Activated naive CD4-positive, alpha-beta T cell treated with anti-CD3 and anti-CD28 coated beads, Interleukin-2, amount 10 ng/mL, durations not matched to agents 7 days and 5 days (primary cell): ENCODE measurements at regions not wholly inside any gene's neighbourhood (a gene's known extent, or its start where the extent isn't known, plus 50 kb on each side); places are given as distances from the start of the nearest gene placed in this dataset.
"Not testable (repeated sequence)": the region's sequence is repeated elsewhere in the genome, so short reads cannot be mapped to it uniquely, and the experiment has no call there.

Source experiments
- CTCF ChIA-PET: fragments of 350-600 bp; sonication (Branson Sonifier 250); formaldehyde crosslinking; loops from one replicate; lab custom pipeline; 2021; ENCODE audit warnings: antibody characterized with exemption; lab: Charles Lee
- DNase-seq: peaks from one replicate; pipeline ENCODE4 v3.0.0-alpha.2; 2020
- H3K27ac Mint-ChIP-seq: one replicate; pipeline ENCODE4 v1.8.0; 2021; ENCODE audit warnings: mild to moderate bottlenecking, moderate library complexity, mixed read lengths
- H3K27me3 Mint-ChIP-seq: one replicate; pipeline ENCODE4 v1.8.0; 2021; ENCODE audit warnings: mild to moderate bottlenecking, mixed read lengths
- H3K36me3 Mint-ChIP-seq: one replicate; pipeline ENCODE4 v1.8.0; 2021; ENCODE audit warnings: mixed read lengths
- H3K4me1 Mint-ChIP-seq: one replicate; pipeline ENCODE4 v1.8.0; 2021; ENCODE audit warnings: mixed read lengths
- H3K4me3 Mint-ChIP-seq: one replicate; pipeline ENCODE4 v1.8.0; 2021; ENCODE audit warnings: mild to moderate bottlenecking, moderate library complexity, mixed read lengths
- H3K9me3 Mint-ChIP-seq: one replicate; pipeline ENCODE4 v1.8.0; 2021; ENCODE audit warnings: mixed read lengths

- Mint-ChIP-seq H3K27me3 (peaks cover 4% of the 10 kb centered on the region), H3K27ac (no peak overlapping the region), H3K4me1 (no peaks in the 10 kb centered on the region), H3K36me3 (no peaks in the 10 kb centered on the region), H3K9me3 (no peaks in the 10 kb centered on the region), H3K4me3 (no peak overlapping the region)
- DNase-seq = no peak
- CTCF ChIA-PET = no interaction called here
Measured at GRCh38 chr11:71172680-71173079, 79.7 kb downstream of the SHANK2 start.

DNA sequence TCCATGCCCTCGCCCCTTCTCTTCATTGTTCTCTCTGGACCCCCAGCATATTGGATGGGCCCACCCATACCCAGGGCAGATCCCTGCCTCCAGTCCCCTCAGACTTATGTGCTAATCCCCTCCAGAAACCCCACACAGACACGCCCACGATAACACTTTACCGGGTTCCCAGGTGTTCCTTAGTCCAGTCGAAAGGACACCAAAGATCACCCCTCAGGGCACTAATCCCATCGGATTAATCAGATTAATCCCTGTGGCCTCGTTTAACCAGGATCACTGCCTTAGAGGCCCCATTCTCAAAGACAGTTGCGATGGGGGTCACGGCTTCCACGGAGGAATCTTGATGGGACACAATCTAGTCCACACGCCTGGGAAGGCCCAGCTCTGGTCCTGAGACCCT lies 80.8 kb downstream of the SHANK2 start:
- Mint-ChIP-seq H3K4me3 (no peak overlapping the region), H3K4me1 (no peaks in the 10 kb centered on the region), H3K36me3 (no peaks in the 10 kb centered on the region), H3K27me3 (peaks cover 4% of the 10 kb centered on the region), H3K27ac (no peak overlapping the region), H3K9me3 (no peaks in the 10 kb centered on the region)
- CTCF ChIA-PET = no interaction called here
- DNase-seq = no peak

- H3K27ac Mint-ChIP-seq = no peak overlapping the region
- H3K4me3 Mint-ChIP-seq = no peak overlapping the region
- H3K27me3 Mint-ChIP-seq = peaks cover 4% of the 10 kb centered on the region
- H3K4me1 Mint-ChIP-seq = no peaks in the 10 kb centered on the region
- CTCF ChIA-PET = no interaction called here
- H3K9me3 Mint-ChIP-seq = no peaks in the 10 kb centered on the region
- no peaks in the 10 kb centered on the region for H3K36me3 Mint-ChIP-seq
- DNase-seq = no peak
Measured at GRCh38 chr11:71170624-71171423, 81.6 kb downstream of the SHANK2 start.

DNA sequence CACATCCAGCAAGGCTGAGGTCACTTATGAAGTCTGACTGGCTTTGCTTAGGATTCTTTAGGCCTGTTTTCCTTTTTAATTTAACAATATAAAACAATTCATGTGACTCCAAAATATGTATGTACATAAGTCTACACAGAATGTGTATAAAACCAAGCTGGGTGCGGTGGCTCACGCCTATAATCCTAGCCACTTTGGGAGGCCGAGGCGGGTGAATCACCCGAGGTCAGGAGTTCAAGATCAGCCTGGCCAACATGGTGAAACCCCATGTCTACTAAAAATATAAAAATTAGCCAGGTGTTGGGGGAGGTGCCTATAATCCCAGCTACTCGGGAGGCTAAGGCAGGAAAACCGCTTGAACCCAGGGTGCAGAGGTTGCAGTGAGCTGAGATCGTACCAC lies 83.1 kb downstream of the SHANK2 start:
- Mint-ChIP-seq H3K4me3 (no peak overlapping the region), H3K36me3 (no peaks in the 10 kb centered on the region), H3K27me3 (no peaks in the 10 kb centered on the region), H3K27ac (no peak overlapping the region), H3K4me1 (no peaks in the 10 kb centered on the region), H3K9me3 (no peaks in the 10 kb centered on the region)
- CTCF ChIA-PET = no interaction called here
- DNase-seq = no peak

DNA sequence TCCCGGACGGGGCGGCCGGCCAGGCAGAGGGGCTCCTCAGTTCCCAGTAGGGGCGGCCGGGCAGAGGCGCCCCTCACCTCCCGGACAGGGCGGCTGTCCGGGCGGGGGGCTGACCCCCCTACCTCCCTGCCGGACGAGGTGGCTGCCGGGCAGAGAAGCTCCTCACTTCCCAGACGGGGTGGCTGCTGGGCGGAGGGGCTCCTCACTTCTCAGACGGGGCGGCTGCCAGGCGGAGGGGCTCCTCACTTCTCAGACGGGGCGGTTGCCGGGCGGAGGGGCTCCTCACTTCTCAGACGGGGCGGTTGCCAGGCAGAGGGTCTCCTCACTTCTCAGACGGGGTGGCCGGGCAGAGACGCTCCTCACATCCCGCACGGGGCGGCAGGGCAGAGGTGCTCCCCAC lies 84.6 kb downstream of the SHANK2 start:
- H3K4me1 Mint-ChIP-seq, H3K27me3 Mint-ChIP-seq, H3K9me3 Mint-ChIP-seq, DNase-seq, CTCF ChIA-PET, H3K27ac Mint-ChIP-seq, H3K4me3 Mint-ChIP-seq, H3K36me3 Mint-ChIP-seq: not testable (repeated sequence)

DNA sequence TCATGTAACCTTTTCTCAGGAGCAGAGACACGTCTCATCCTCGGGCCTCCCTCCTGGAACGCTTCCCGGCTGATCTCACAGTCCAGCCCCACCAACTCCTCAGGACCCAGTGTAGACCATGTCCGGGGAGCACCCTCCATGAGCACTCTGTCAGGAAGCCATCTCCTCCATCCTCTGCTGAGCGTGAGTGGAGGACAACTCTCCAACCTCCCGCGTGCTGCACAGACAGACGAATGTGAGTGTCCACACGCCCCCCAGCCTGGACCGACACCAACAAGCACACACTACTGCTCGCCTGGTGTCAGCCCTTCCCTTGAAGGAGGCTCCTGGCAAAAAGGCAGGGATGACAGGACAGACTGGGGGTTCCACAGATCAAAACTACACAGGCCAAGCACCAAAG lies 86.6 kb downstream of the SHANK2 start:
- H3K27ac Mint-ChIP-seq = no peak overlapping the region
- DNase-seq = no peak
- H3K4me1 Mint-ChIP-seq = no peaks in the 10 kb centered on the region
- no peak overlapping the region for H3K4me3 Mint-ChIP-seq
- no peaks in the 10 kb centered on the region for H3K9me3 Mint-ChIP-seq
- H3K27me3 Mint-ChIP-seq = no peaks in the 10 kb centered on the region
- H3K36me3 Mint-ChIP-seq = no peaks in the 10 kb centered on the region
- CTCF ChIA-PET = no interaction called here

GRCh38 chr11:71164621-71165020 lies 87.8 kb downstream of the SHANK2 start:
- H3K36me3 Mint-ChIP-seq = no peaks in the 10 kb centered on the region

GRCh38 chr11:71164186-71164585 lies 88.2 kb downstream of the SHANK2 start:
- DNase-seq = no peak
- H3K4me1 Mint-ChIP-seq = no peaks in the 10 kb centered on the region
- H3K9me3 Mint-ChIP-seq = no peaks in the 10 kb centered on the region
- H3K4me3 Mint-ChIP-seq = no peak overlapping the region
- H3K36me3 Mint-ChIP-seq = no peaks in the 10 kb centered on the region
- CTCF ChIA-PET = no interaction called here
- no peak overlapping the region for H3K27ac Mint-ChIP-seq
- H3K27me3 Mint-ChIP-seq = peaks cover 5% of the 10 kb centered on the region

More at GRCh38 chr11:71164621-71165020, 87.8 kb downstream of the SHANK2 start:
- H3K4me3 Mint-ChIP-seq = no peak overlapping the region
- no peaks in the 10 kb centered on the region for H3K9me3 Mint-ChIP-seq
- CTCF ChIA-PET = no interaction called here
- no peak for DNase-seq
- no peaks in the 10 kb centered on the region for H3K4me1 Mint-ChIP-seq
- H3K27ac Mint-ChIP-seq = no peak overlapping the region
- peaks cover 5% of the 10 kb centered on the region for H3K27me3 Mint-ChIP-seq

DNA sequence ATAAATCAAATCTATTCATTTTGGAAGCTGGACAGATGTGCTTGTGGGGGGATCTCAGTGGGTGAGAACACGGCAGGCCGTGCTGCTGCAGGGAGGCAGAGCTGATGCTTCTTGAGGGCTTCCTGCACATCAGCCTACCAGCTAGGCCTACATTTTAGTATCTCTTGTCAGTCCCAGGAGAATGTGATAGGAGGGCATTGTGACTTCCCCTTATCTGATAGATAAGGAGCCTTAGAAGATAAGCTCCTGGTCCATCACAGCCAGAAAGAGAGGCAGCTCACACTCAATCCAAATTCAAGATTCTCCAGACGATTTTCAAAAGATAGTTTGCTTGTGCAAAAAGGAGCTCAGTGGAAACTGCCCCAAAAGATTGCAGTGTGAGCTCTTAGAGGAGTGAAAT lies 89.0 kb downstream of the SHANK2 start:
- peaks cover 5% of the 10 kb centered on the region for H3K27me3 Mint-ChIP-seq
- no peak overlapping the region for H3K4me3 Mint-ChIP-seq
- H3K4me1 Mint-ChIP-seq = no peaks in the 10 kb centered on the region
- DNase-seq = no peak
- CTCF ChIA-PET = no interaction called here
- H3K36me3 Mint-ChIP-seq = no peaks in the 10 kb centered on the region
- H3K27ac Mint-ChIP-seq = no peak overlapping the region
- no peaks in the 10 kb centered on the region for H3K9me3 Mint-ChIP-seq

- DNase-seq = no peak
- Mint-ChIP-seq H3K9me3 (no peaks in the 10 kb centered on the region), H3K27ac (no peak overlapping the region), H3K4me1 (no peaks in the 10 kb centered on the region), H3K4me3 (no peak overlapping the region), H3K27me3 (peaks cover 5% of the 10 kb centered on the region), H3K36me3 (no peaks in the 10 kb centered on the region)
- CTCF ChIA-PET = no interaction called here
Measured at GRCh38 chr11:71158936-71159335, 93.4 kb downstream of the SHANK2 start.

GRCh38 chr11:71157676-71158075 lies 94.7 kb downstream of the SHANK2 start:
- H3K9me3 Mint-ChIP-seq, H3K4me1 Mint-ChIP-seq, H3K27ac Mint-ChIP-seq, H3K4me3 Mint-ChIP-seq, DNase-seq, CTCF ChIA-PET, H3K36me3 Mint-ChIP-seq: not testable (repeated sequence)
- H3K27me3 Mint-ChIP-seq = peaks cover 12% of the 10 kb centered on the region

DNA sequence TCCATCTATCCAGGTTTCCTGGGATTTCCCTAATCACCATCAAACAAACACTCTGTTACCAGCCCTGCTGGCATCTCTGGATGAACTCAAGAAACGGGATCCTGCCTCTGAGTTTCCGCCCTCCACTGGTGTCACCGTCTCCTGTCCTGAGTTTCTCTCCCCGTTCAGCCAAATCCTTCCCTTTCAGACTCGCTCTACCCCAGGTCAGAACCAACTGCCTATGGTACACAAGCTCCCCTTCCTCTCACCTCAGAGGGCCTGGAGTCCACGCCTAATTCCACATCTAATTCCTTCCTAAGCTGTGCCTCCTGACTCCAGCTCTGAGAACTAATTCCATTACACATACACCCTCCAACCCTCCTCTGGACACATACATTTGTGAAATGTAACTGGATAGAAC lies 96.1 kb downstream of the SHANK2 start:
- peaks cover 21% of the 10 kb centered on the region for H3K27me3 Mint-ChIP-seq
- CTCF ChIA-PET = no interaction called here

GRCh38 chr11:71155846-71156245 lies 96.5 kb downstream of the SHANK2 start:
- Mint-ChIP-seq H3K4me1 (no peaks in the 10 kb centered on the region), H3K9me3 (no peaks in the 10 kb centered on the region), H3K27me3 (peaks cover 21% of the 10 kb centered on the region), H3K36me3 (no peaks in the 10 kb centered on the region), H3K4me3 (no peak overlapping the region), H3K27ac (no peak overlapping the region)
- CTCF ChIA-PET = no interaction called here
- no peak for DNase-seq

More for the DNA sequence above, 96.1 kb downstream of the SHANK2 start:
- H3K27ac Mint-ChIP-seq = no peak overlapping the region
- DNase-seq = no peak
- H3K36me3 Mint-ChIP-seq = no peaks in the 10 kb centered on the region
- no peak overlapping the region for H3K4me3 Mint-ChIP-seq
- no peaks in the 10 kb centered on the region for H3K4me1 Mint-ChIP-seq
- no peaks in the 10 kb centered on the region for H3K9me3 Mint-ChIP-seq

- Mint-ChIP-seq H3K4me1 (no peaks in the 10 kb centered on the region), H3K27me3 (peaks cover 16% of the 10 kb centered on the region), H3K27ac (no peak overlapping the region), H3K36me3 (no peaks in the 10 kb centered on the region), H3K4me3 (no peak overlapping the region), H3K9me3 (peaks cover 3% of the 10 kb centered on the region)
- CTCF ChIA-PET = no interaction called here
- DNase-seq = no peak
Measured at GRCh38 chr11:71154261-71154805, 98.0 kb downstream of the SHANK2 start.

- CTCF ChIA-PET = no interaction called here
- Mint-ChIP-seq H3K9me3 (peaks cover 4% of the 10 kb centered on the region), H3K4me3 (no peak overlapping the region), H3K36me3 (no peaks in the 10 kb centered on the region), H3K4me1 (no peaks in the 10 kb centered on the region), H3K27me3 (peaks cover 16% of the 10 kb centered on the region), H3K27ac (no peak overlapping the region)
- DNase-seq = no peak
Measured at GRCh38 chr11:71153005-71153390, 99.4 kb downstream of the SHANK2 start.
